Suprapubic skin (tissue), 4 donors: ENCODE measurements at regions not wholly inside any gene's neighbourhood (a gene's known extent, or its start where the extent isn't known, plus 50 kb on each side); places are given as distances from the start of the nearest gene placed in this dataset.
A peak's percentile ranks its signal among the peaks of the same experiment; 100 is the strongest.

Experiments
- DNase-seq, 2 donors: peaks; one replicate each; pipeline ENCODE4 v3.0.0-alpha.2; 2019; ENCODE audit warnings: low spot score in 2 of 2
- H3K27ac ChIP-seq: fragments of 200-600 bp; sonication (generic); one replicate; pipeline ENCODE4 v1.5.1; 2019
- H3K27me3 ChIP-seq: fragments of 200-600 bp; sonication (generic); one replicate; pipeline ENCODE4 v1.5.1; 2019
- H3K36me3 ChIP-seq: fragments of 200-600 bp; sonication (generic); one replicate; pipeline ENCODE4 v1.5.1; 2019
- H3K4me1 ChIP-seq: fragments of 200-600 bp; sonication (generic); one replicate; pipeline ENCODE4 v1.5.1; 2019
- H3K4me3 ChIP-seq: fragments of 200-600 bp; sonication (generic); one replicate; pipeline ENCODE4 v1.5.1; 2019; ENCODE audit warnings: mild to moderate bottlenecking
- H3K9me3 ChIP-seq: fragments of 200-600 bp; sonication (generic); one replicate; pipeline ENCODE4 v1.5.1; 2019
- EP300 ChIP-seq: sonication (generic); formaldehyde crosslinking; IDR thresholded peaks from one replicate; pipeline ENCODE4 v1.6.1; 2017; ENCODE audit warnings: antibody characterized with exemption
- POLR2A ChIP-seq, 2 donors: fragments of 450-650 bp; IDR thresholded peaks; one replicate each; pipeline ENCODE4 v1.6.1; 2017; ENCODE audit warnings: antibody characterized with exemption in 2 of 2, mild to moderate bottlenecking in 2 of 2, moderate library complexity in 2 of 2
- POLR2AphosphoS5 ChIP-seq, 3 donors: sonication (generic); formaldehyde crosslinking; IDR thresholded peaks; one replicate each; pipeline ENCODE4 v1.6.1; 2017; ENCODE audit warnings: antibody characterized with exemption in 3 of 3
- WGBS: methylation state at CpG from one replicate; pipeline ENCODE4 v1.1.5; 2018; 5-methylcytosine and 5-hydroxymethylcytosine counted together
- TF ChIP-seq, protein P1 (sequence below), 2 donors: fragments of 200-600 bp in 1 of 2; fragments of 450-650 bp in 1 of 2; sonication (generic) in 1 of 2; IDR thresholded peaks; one replicate each; pipeline ENCODE4 v1.5.1; 2016 to 2019; ENCODE audit warnings: antibody characterized with exemption in 2 of 2, mild to moderate bottlenecking in 1 of 2, moderate library complexity in 1 of 2

DNA sequence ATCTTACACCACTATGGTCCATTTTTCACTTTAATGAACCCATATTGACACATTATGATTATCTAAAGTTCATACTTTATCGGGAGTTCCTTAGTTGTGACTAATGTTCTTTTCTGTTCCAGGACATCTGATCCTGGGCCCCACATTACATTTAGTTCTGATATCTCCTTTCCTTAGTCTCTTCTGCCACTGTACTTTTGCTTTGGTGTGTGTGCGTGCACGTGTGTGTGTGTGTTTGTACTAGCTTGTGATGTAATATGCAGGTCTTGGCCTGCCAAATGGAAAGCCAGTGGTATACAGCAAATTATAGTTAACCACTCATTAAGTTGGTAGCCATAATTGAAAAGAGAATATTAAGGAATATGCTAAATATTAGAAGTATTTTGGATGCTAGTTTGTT is 88.0 kb downstream of the CDC42EP3 start:
- Histone ChIP-seq H3K4me1 (peaks cover 58% of the 10 kb centered on the region), H3K27me3 (no peaks in the 10 kb centered on the region), H3K4me3 (no peak overlapping the region), H3K36me3 (no peaks in the 10 kb centered on the region), H3K27ac (peak overlapping the region; percentile 26), H3K9me3 (no peaks in the 10 kb centered on the region)
- no peak for DNase-seq
- TF ChIP-seq, protein P1, sequence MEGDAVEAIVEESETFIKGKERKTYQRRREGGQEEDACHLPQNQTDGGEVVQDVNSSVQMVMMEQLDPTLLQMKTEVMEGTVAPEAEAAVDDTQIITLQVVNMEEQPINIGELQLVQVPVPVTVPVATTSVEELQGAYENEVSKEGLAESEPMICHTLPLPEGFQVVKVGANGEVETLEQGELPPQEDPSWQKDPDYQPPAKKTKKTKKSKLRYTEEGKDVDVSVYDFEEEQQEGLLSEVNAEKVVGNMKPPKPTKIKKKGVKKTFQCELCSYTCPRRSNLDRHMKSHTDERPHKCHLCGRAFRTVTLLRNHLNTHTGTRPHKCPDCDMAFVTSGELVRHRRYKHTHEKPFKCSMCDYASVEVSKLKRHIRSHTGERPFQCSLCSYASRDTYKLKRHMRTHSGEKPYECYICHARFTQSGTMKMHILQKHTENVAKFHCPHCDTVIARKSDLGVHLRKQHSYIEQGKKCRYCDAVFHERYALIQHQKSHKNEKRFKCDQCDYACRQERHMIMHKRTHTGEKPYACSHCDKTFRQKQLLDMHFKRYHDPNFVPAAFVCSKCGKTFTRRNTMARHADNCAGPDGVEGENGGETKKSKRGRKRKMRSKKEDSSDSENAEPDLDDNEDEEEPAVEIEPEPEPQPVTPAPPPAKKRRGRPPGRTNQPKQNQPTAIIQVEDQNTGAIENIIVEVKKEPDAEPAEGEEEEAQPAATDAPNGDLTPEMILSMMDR (IDR thresholded peaks at IDR 0.05), result no peak
- TF ChIP-seq EP300 (no peak), POLR2AphosphoS5 (IDR thresholded peaks at IDR 0.05) (no peak)
- 53% methylated on average over 3 of the region's 3 CpGs for WGBS

DNA sequence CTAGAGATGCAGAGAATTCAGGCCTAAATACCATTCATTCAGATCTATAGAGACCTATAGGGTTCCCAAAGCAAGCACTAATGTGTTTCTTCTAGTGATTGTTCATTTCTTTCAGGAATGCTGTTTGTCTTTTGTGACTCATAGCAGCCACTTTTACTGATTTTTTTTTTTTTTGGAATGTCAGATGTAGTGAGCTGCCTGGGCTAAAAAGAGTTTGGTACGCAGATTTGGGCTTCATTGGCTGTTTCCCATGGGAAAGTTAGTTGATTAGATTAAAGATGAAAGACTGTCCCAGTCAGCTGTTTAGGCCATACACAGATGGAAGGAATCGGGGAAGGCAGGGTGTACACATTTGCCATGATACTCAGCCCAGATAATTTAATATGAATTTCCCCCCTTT is 87.6 kb downstream of the CDC42EP3 start:
- peaks cover 61% of the 10 kb centered on the region for H3K4me1 ChIP-seq

DNA sequence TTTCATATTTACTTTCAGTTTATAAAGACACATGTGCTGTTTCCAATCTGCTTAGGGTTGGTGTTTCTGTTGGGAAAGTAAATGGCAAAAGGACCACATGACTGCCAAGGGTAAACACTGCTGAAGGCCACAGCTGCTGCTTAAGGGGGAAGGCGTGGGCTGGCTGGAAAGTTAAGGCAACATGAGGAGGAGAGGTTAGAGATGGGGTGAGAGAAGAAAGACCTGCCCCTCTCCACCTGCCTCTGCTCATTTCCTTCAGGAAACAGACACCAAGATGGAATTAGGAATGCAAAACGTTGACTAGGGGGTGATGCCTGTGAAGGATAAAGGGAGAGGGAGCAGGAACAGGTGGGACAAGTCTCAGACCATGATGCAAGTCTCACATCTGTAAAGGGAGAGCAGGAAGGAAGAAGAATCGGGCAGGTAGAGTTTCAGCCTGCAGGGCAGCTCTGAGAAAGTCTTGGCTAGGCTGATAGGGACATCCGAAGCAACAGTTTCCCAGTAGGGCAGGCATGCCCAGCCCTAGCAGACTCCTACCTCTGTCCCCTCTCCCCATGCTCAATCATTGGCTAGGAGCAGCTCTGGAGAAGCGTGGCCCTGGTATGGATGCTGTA is 86.0 kb downstream of the CDC42EP3 start:
- Histone ChIP-seq H3K9me3 (no peaks in the 10 kb centered on the region), H3K36me3 (no peaks in the 10 kb centered on the region), H3K4me1 (peaks cover 69% of the 10 kb centered on the region), H3K27ac (peak overlapping the region; percentile 72), H3K4me3 (no peak overlapping the region), H3K27me3 (no peaks in the 10 kb centered on the region)
- no peak for DNase-seq
- 54% methylated on average over 5 of the region's 5 CpGs for WGBS
- no peak for TF ChIP-seq EP300
- no peak for TF ChIP-seq POLR2A (IDR thresholded peaks at IDR 0.05)
- TF ChIP-seq POLR2AphosphoS5 (IDR thresholded peaks at IDR 0.05), result no peak
- TF ChIP-seq, protein P1 (IDR thresholded peaks at IDR 0.05), result no peak

More for the DNA sequence above, 87.6 kb downstream of the CDC42EP3 start:
- Histone ChIP-seq H3K36me3 (no peaks in the 10 kb centered on the region), H3K27me3 (no peaks in the 10 kb centered on the region), H3K27ac (no peak overlapping the region), H3K9me3 (no peaks in the 10 kb centered on the region), H3K4me3 (no peak overlapping the region)
- WGBS, result 65% methylated on average over 2 of the region's 2 CpGs
- no peak for TF ChIP-seq POLR2A (IDR thresholded peaks at IDR 0.05)
- TF ChIP-seq EP300, result no peak
- TF ChIP-seq POLR2AphosphoS5 (IDR thresholded peaks at IDR 0.05), result no peak
- TF ChIP-seq, protein P1 (IDR thresholded peaks at IDR 0.05), result no peak
- no peak for DNase-seq

DNA sequence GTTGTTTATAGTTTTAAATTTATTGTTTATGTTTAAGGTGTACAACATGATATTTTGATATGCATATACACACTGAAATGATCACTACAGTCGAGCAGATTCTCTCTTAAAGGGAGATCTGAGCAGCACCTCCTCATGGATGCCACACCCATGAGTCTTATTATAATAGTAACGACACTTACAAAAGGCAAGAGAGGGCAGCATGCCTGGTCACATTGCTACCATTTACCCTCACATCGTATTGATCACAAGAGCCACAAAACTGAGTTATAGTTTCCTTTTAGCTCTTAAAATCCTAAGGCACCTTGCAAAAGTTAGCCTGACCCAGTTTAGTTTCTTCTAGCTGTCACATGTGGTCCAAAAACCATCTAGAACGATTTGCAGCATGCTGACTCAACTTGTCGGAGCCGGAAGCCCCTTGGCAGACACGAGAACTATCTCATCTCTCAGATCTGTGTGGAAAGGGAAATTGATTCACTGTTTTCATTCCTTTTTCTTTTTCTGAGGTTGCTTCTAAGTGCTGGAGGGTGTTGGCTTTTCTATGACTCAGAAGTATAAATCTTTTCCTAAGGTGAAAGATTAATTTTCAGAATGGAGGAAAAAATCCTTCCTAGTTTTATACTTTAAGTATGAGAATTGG is 85.3 kb downstream of the CDC42EP3 start:
- Histone ChIP-seq H3K4me3 (no peak overlapping the region), H3K4me1 (peaks cover 75% of the 10 kb centered on the region), H3K27me3 (no peaks in the 10 kb centered on the region), H3K36me3 (no peaks in the 10 kb centered on the region), H3K9me3 (no peaks in the 10 kb centered on the region), H3K27ac (peak overlapping the region; percentile 72)
- TF ChIP-seq, protein P1 (IDR thresholded peaks at IDR 0.05), result no peak
- peak in 2 of 3 donors; percentile 49 to 61 for TF ChIP-seq POLR2AphosphoS5 (IDR thresholded peaks at IDR 0.05)
- WGBS, result 5% methylated on average over 7 of the region's 7 CpGs
- peak in 1 of 2 donors; percentile 78 for DNase-seq

DNA sequence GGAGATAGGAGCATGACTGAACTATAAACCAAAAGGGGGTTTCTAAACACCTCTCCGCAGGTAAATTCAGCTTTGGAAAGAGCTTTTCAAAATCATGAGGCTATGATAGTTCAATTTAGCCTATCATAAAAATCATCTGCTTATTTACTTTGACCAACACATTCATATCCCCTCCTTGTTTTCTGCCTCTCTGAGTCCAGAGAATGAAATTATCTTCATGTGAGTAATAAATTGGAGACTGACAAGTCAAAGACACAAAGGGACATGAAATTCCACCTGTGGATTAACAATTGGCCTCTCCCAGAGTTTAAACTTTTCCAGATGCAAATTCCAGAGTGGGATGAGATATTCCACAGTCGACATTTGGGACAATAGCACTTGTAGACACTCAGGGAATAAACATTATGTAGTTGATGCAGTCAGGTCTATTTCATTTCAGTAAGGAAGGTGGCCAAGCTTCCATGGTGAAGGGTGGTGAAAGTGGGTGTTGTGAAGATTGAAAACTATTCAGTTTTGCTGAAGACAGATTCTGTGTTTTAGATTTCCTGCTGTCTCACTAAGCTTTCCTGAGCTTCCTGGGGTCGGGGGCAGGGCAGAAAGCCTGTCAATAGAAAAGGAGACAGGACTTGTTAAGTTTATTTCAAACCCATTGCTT is 84.7 kb downstream of the CDC42EP3 start:
- 54% methylated on average over 3 of the region's 3 CpGs for WGBS
- no peak overlapping the region for H3K4me3 ChIP-seq
- no peak for DNase-seq
- TF ChIP-seq, protein P1 (IDR thresholded peaks at IDR 0.05), result no peak
- TF ChIP-seq POLR2AphosphoS5 (IDR thresholded peaks at IDR 0.05) (no peak), EP300 (no peak), POLR2A (IDR thresholded peaks at IDR 0.05) (no peak)
- peak overlapping the region; percentile 70 for H3K27ac ChIP-seq
- no peaks in the 10 kb centered on the region for H3K36me3 ChIP-seq
- no peaks in the 10 kb centered on the region for H3K9me3 ChIP-seq
- peaks cover 76% of the 10 kb centered on the region for H3K4me1 ChIP-seq
- H3K27me3 ChIP-seq, result no peaks in the 10 kb centered on the region
